ENCODE measurements at regions not wholly inside any gene's neighbourhood (a gene's known extent, or its start where the extent isn't known, plus 50 kb on each side); places are given as distances from the start of the nearest gene placed in this dataset.
A peak's percentile ranks its signal among the peaks of the same experiment; 100 is the strongest.

DNA sequence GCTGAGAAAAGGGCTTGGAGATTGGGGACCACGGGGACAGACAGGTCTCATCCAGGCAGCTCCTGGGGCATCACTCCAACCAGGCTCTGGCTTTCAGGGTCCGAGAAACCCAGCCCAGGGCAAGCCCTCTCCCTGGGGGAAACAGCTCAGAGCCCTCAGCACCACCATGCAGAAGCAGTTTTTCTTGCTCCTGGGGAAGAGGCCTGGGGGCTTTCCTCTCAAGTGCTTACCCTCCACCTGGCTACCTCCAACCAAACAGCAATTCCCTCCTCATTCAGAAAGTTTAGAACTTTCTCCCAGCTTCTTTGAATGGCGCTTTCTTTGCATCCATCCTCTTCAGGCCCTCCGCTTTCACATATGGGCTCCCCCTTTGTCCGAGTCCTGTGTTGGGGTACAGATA, 110.4 kb upstream of the PHACTR3 start:
- no peak for DNase-seq (ENCODE audit: low spot score)

- DNase-seq (ENCODE audit: low spot score): no peak
These were observed 109.2 kb upstream of the PHACTR3 start for GRCh38 chr20:59495166-59495565.

GRCh38 chr20:59495894-59496510, 108.3 kb upstream of the PHACTR3 start:
- peak; percentile 66 for DNase-seq (ENCODE audit: low spot score)

GRCh38 chr20:59498291-59498690, 106.0 kb upstream of the PHACTR3 start:
- DNase-seq (ENCODE audit: low spot score): no peak

- no peak for DNase-seq (ENCODE audit: low spot score)
These were observed 104.5 kb upstream of the PHACTR3 start for GRCh38 chr20:59499863-59500262.

DNA sequence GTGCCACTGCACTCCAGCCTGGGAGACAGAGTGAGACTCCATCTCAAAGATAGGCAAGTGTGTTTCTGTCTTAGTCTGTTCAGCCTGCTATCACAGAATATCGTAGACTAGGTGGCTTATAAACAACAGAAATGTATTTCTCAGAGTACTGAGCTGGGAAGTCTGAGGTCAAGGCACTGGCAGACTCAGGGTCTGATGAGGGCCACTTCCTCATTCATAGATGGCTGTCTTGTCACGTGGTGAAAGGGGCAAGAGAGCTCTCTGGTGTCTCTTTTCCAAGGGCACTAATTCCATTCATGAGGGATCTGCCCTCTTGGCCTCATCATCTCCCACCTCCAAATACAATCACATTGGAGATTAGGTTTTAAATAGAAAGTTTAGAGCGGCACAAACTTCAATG, 95.6 kb upstream of the PHACTR3 start:
- DNase-seq (ENCODE audit: low spot score): no peak

DNA sequence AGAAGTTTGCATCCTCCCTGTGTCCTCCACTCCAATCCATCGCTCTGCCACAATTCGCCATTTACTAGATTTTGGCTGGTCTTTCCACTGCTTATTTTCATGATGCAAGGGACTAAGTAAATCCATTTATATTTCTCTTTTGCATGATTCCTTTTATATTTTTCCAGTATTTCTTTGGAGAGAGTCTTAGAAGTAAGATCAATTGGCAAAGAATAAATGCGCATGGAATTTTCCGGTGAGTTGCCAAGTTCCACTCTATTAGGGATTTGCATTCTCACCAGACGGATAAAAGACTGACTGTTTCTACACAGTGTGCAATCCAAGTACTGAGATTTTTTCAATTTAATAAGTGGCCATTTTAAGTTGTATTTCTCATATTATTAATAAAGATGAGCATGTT, 91.7 kb upstream of the PHACTR3 start:
- DNase-seq (ENCODE audit: low spot score): no peak

- DNase-seq (ENCODE audit: low spot score): no peak
These were observed 89.8 kb upstream of the PHACTR3 start for GRCh38 chr20:59514554-59514953.

GRCh38 chr20:59515013-59515905, 89.1 kb upstream of the PHACTR3 start:
- DNase-seq (ENCODE audit: low spot score): peak; percentile 76

DNA sequence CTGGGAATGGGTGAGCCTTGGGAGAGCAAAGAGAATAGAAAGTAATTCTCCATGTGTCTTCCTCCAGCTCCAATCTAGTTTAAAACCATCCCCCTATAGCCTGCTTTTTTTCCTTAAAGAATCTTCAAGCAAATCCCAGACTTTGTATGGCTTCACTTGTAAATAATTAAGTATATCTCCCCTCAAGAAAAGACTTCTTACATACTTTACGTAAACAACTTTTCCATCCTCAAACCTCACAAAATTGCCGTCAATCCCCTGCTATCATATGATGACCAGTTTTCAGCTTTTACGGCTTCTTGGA, 88.5 kb upstream of the PHACTR3 start:
- no peak for DNase-seq (ENCODE audit: low spot score)

DNA sequence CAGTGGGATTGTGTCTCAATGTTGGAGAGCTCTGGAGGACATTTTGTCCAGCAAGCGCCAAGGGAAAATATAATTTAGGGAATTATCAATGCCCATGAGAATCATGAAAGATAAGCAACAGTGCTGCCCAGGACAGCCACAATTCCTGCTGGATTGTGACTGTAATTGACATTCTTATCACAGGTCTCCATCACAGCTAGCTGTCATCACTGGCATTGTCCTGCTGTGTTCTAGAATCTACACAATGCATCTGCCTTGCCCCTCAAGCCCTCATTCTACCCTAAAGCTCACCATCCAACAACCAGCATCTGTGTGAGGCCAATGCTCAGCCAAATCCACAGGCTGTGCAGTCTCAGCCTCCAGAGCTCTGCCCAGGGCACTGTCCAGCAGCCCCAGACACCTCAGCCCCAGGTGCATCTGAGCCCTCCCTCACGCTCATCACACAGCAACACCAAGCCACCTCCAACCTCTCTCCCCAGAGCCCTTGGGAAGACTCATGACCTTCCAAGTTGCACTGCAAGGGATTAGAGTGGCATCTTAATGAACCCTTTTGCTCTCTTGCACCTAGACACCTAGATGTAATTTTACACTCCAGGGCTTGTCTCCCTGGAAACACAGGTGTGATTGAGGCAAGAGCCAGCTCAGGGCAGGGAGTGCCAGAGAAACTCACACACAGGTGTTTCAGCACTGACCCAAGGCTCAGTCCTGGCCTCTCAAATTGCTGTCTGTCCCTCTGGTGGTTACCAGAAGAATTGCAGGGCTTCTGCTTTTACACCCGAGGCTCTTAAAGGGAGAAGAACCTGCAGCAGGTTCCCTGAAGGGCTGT, 85.2 kb upstream of the PHACTR3 start:
- peak; percentile 25 for DNase-seq (ENCODE audit: low spot score)

GRCh38 chr20:59519707-59520014, 84.7 kb upstream of the PHACTR3 start:
- no peak for DNase-seq (ENCODE audit: low spot score)

DNA sequence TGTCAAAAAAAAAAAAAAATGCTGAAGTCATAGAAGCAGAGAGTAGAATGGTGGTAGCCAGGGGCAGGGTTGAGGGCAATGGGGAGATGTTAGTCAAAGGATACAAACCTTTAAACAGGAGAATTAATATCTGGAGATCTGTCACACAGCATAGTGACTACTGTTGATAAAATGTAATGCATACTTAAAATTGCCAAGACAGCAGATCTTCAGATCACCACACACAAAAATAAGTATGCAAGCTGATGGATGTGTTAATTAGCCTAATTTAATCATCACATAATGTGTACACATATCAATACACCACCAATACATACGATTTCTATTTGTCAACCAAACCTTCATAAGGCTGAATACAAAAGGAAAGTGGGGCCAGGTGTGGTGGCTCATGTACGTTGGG, 83.5 kb upstream of the PHACTR3 start:
- no peak for DNase-seq (ENCODE audit: low spot score)

- DNase-seq (ENCODE audit: low spot score): peak; percentile 62
These were observed 78.7 kb upstream of the PHACTR3 start for GRCh38 chr20:59525500-59526241.

- no peak for DNase-seq (ENCODE audit: low spot score)
These were observed 77.8 kb upstream of the PHACTR3 start for GRCh38 chr20:59526242-59527225.

GRCh38 chr20:59530782-59531181, 73.6 kb upstream of the PHACTR3 start:
- DNase-seq (ENCODE audit: low spot score): no peak

- DNase-seq (ENCODE audit: low spot score): no peak
These were observed 66.3 kb upstream of the PHACTR3 start for GRCh38 chr20:59537991-59538390.

DNA sequence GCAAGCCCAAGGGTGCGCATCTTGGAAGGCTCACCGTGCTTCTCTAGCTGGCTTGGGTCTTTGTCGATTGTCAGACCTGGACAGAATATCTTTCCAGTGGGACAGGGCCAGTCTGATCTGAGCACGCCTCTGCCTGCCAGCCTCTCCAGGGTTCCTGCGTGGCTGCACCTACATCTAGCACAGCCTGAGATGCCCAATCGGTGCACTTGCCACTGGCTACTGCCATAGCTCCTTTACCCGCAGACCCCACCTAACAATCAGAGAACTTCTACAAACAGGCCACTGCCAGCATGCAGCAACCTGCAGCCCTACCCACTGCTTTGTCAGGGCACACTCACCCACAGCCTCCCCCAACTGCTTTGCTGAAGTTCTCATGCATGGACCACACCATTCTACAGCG, 56.7 kb upstream of the PHACTR3 start:
- no peak for DNase-seq (ENCODE audit: low spot score)

All from mucosa of gallbladder (tissue), 1 donor.